GM21367 (cell line): ENCODE measurements at regions not wholly inside any gene's neighbourhood (a gene's known extent, or its start where the extent isn't known, plus 50 kb on each side); places are given as distances from the start of the nearest gene placed in this dataset.
"Not testable (repeated sequence)": the region's sequence is repeated elsewhere in the genome, so short reads cannot be mapped to it uniquely, and the experiment has no call there.

Experiments
- ATAC-seq: cut with Tn5 transposase; IDR thresholded peaks from one replicate; pipeline ENCODE4 v1.9.1; 2021; ENCODE audit not compliant: unreplicated experiment

DNA sequence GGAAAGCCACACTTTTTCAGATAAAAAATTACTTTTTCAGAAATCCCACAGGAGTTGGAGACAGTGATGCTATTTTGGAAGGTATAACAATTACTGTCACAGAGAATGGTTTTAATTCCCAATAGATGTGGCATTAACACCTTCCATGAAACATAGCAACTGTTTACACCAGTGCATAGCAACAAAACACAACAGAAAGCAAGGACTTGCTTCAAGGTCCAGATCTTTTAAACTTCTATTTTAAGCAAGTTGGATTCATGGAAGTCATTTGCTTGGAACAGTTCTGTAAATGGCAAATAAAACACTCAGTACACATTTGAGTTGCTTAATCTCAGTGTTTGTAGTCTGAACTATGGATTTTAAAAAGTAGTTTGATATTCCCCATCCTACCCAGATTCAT lies 385.9 kb upstream of the SPRY2 start:
- ATAC-seq, result no peak

DNA sequence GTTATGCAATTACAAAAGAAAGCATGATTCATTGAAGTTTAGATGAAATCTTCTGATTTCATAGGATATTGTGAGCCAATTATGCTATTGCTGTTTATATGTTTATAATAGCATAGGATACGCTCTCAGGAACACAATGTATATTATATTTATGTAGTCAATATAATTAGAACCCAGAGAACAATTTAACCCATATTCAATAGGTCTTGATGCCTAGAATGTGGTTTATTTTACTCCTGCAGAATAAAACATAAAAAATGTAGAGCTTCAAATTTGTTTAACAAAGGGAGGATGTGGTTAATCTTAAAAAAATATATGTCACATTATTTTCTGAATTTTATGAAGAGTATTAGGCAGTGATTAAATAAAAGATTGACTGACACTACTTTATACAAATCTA lies 380.8 kb upstream of the SPRY2 start:
- no peak for ATAC-seq

DNA sequence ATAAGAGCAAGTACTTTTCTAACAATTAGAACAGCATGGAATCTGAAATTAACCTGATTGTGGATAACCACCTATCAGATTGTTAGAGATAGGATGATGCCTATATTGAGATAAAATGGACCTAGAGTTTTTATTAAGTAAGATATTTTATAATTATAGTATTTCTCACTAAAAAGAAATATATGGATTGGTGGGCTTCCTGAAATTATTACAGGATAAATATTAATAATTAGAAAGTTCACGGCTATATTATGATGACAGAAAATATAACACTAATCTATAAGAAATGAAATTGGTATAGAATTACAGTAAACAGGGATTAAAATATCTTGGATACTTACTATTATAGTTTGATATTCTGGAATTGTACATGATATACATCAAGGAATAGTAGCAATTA lies 378.0 kb upstream of the SPRY2 start:
- no peak for ATAC-seq

DNA sequence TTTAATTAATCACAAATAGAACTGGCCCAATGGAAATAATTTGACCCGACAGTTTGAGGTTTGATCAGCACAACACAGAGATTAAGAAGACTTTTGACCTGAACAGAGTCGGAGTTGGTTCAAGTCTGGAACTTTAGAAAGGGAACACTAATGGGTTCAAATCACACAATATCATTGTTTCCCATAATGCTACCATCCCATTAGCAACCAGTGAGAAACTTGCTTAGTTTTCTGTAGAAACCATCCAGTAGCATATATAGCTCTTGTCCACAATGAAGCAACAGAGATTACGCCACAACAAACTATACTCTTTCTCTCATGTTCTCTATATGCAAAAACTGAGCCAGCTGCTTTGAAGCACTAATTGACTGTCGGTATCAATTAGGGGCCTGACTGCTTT lies 376.9 kb upstream of the SPRY2 start:
- no peak for ATAC-seq

DNA sequence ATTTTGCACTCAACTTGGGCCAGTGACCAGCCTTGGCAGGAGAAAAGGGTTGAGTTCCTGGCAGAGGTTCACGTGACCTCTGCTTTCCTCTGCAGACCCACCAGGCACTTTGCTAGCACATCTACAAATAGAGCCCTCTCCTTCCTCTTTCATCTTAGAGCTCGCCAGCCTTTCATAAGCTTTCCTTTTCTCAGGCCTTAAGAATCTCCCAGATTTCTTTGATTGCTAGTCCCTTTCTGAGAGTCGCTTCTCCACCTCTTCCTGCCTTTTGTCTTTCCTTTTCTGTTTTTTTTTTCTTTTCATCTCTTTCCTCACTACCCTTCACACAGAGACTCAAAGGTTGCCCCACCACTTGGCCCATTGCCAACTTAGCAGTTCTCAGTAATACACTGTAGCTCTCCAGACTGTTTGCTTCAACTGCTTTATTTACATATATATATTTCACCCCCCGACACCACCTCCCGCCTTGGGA lies 375.7 kb upstream of the SPRY2 start:
- no peak for ATAC-seq

DNA sequence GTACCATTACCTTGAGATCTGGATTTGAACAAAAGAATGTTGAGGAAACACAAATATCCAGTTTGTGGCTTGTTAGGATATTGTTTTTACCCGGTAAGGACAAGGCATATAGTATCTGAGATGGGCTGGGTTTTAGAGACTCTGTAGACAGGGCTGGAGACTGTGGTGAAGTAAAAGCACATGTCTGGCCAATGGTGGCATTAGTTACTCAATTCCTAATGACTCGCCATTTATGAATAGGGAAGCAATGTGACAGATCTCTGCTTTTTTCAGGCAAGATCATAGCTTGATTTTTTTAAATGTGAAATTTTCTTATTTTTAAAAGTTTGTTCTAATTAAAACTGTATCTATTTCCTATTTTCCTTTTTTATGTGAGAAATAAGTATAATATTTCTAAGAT lies 371.1 kb upstream of the SPRY2 start:
- ATAC-seq, result no peak

DNA sequence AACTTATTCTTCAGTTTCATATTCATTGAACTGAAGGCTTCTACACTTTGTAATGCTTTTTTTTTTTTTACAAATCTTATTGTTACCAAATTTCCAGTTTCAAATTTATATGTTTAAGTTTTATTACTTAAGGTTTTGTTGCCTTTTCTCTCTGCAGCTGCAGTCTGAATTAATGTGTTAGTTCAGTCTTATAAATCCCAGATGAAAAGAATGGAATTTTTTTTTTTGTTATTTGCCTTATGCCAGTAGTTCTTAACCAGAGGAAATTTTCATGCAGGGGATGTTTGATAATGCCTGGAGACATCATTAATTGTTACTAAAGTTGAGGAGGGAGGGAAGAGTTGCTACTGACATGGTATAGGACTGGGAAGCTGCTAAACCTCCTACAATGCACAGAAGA lies 367.9 kb upstream of the SPRY2 start:
- no peak for ATAC-seq

DNA sequence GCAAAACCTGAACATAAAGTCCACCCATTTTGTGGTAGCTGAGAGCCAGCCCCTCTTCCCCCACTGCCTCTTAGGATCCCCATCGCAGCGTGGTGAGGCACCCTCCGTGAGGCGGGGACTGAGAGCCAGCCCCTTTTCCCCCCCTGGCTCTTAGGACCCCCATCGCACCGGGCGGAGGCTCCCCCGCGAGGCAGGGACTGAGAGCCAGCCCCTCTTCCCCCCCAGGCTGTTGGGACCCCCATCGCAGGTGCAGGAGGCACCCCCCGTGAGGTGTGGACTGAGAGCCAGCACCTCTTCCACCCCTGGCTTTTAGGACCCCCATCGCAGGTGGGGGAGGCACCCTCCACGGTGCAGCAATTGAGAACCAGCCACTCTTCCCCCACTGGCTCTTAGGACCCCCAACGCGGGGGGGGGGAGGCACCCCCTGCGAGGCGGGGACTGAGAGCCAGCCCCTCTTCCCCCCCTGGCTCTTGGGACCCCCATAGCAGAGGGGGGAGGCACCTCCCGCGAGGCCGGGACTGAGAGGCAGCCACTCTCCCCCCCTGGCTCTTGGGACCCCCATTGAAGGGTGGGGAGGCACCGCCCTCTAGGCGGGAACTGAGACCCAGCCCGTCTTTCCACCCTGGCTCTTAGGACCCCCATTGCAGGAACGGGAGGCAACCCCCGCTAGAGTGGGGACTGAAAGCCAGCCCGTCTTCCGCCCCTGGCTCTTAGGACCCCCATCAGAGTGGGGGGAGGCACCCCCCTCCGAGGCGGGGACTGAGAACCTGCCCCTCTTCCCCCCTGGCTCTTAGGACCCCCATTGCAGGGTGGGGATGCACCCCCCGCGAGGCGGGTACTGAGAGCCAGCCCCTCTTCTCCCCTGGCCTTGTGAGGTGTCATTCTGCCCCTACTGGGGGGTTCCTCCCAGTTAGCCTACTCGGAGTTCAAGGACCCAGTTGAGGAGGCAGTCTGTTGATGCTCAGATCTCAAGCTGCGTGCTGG lies 366.4 kb upstream of the SPRY2 start:
- no peak for ATAC-seq

DNA sequence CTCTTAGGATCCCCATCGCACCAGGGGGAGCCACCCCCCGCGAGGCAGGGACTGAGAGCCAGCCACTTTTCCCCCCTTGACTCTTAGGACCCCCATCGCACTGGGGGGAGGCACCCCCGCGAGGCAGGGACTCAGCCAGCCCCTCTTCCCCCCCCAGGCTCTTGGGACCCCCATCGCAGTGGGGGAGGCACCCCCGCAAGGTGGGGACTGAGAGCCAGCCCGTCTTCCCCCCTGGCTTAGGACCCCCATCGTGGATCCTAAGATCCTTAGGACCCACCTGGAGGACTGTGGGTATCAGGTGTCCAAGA lies 365.2 kb upstream of the SPRY2 start:
- no peak for ATAC-seq

DNA sequence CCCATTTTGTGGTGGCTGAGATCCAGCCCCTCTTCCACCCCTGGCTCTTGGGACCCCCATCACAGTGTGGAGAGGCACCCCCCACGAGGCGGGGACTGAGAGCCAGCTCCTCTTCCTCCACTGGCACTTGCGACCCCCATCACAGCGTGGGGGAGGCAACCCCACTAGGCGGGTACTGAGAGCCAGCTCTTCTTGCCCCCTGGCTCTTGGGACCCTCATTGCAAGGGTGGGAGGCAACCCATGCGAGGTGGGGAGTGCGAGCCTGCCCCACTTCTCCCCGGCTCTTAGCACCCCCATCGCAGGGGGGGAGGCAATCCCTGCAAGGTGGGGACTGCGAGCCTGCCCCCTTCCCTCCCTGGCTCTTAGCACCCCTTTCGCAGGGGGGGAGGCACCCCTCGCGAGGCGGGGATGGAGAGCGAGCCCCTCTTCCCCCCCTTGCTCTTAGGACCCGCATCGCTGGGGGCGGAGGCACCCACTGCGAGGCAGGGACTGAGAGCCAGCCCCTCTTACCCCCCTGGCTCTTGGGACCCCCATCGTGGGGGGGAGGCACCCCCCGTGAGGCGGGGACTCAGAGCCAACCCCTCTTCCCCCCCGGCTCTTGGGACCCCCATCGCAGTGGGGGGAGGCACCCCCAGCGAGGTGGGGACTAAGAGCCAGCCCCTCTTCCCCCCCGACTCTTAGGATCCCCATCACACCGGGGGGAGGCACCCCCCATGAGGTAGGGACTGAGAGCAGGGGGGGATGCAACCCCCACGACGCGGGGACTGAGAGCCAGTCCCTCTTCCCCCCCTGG lies 364.6 kb upstream of the SPRY2 start:
- ATAC-seq, result no peak

DNA sequence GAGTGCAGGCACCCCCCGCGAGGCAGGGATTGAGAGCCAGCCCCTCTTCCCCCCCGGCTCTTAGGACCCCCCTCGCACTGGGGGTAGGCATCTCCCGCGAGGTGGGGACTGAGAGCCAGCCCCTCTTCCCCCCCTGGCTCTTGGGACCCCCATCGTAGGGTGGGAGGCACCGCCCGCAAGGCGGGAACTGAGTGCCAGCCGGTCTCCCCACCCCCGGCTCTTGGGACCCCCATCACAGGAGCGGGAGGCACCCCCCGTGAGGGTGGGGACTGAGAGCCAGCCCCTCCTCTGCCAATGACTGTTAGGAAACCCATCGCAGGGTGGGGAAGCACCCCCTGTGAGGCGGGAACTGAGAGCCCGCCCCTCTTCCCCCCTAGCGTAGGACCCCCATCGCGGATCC lies 363.4 kb upstream of the SPRY2 start:
- ATAC-seq, result no peak

DNA sequence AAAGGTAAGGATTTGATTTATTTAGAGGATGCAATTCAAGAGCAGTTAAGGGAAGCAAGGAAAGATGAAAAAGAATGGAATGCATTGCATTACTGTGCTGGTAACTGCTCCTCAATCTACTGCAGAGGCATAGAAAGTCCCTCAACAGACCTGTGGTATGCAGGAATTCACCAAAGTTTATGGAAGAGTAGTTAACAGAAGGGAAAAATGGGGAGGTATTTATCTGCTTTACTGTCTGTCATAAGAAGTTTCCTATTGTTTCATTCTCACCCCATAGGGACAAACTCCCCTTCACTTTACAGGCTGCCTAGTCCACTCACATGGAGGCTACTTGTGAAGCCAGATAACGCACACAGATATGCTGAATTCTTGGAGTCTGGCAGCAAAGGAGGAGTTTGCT lies 354.9 kb upstream of the SPRY2 start:
- ATAC-seq, result no peak

DNA sequence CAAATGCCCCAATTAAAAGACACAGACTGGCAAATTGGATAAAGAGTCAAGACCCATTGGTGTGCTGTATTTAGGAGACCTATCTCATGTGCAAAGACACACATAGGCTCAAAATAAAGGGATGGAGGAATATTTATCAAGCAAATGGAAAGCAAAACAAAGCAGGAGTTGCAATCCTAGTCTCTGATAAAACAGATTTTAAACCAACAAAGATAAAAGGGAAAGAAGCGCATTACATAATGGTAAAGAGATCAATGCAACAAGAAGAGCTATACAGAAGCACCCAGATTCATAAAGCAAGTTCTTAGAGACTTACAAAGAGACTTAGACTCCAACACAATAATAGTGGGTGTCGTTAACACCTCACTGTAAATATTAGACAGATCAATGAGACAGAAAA lies 350.9 kb upstream of the SPRY2 start:
- ATAC-seq, result not testable (repeated sequence)

DNA sequence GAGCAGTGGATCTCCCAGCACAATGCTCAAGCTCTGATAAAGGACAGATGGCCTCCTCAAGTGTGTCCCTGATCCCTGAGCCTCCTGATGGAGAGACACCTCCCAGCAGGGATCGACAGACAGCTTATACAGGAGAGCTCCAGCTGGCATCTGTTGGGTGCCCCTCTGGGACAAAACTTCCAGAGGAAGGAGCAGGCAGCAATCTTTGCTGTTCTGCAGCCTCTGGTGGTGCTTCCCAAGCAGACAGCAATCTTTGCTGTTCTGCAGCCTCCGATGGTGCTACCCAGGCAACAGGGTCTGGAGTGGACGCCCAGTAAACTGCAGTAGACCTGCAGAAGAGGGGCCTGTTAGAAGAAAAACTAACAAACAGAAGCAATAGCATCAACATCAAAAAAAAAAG lies 349.3 kb upstream of the SPRY2 start:
- ATAC-seq, result no peak

DNA sequence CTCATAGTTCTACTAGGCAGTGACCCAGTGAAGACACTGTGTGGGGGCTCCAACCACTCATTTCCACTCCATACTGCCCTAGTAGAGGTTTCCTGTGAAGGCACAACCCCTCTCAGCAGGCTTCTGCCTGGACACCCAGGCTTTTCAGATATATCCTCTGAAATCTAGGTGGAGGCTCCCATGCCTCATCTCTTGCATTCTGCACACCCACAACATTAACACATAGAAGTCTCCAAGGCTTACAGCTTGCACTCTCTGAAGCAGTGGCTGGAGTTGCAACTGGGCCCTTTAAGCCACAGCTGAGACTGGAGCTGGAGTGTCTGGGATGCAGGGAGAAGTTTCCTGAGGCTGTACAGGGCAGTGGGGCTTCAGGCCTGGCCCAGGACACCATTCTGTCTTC lies 347.7 kb upstream of the SPRY2 start:
- no peak for ATAC-seq

DNA sequence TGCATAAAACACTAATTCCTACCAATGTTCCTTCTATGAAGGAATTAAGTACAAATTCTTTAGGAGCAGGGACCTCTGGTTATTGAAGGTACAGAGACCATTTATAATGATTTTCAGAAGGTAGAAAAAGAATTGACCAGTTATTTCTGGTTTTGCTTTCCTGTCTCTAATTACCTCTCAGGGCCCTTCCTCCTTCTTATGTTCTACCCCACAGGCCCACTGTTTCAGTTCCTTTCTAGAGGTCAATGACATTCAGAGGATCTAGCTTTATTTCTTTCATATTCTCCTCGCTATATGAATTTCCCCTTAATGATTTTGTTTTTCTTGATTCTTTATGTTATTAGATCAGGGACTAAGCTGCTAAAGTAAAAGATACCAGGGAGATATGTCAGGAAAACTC lies 345.0 kb upstream of the SPRY2 start:
- ATAC-seq, result no peak

DNA sequence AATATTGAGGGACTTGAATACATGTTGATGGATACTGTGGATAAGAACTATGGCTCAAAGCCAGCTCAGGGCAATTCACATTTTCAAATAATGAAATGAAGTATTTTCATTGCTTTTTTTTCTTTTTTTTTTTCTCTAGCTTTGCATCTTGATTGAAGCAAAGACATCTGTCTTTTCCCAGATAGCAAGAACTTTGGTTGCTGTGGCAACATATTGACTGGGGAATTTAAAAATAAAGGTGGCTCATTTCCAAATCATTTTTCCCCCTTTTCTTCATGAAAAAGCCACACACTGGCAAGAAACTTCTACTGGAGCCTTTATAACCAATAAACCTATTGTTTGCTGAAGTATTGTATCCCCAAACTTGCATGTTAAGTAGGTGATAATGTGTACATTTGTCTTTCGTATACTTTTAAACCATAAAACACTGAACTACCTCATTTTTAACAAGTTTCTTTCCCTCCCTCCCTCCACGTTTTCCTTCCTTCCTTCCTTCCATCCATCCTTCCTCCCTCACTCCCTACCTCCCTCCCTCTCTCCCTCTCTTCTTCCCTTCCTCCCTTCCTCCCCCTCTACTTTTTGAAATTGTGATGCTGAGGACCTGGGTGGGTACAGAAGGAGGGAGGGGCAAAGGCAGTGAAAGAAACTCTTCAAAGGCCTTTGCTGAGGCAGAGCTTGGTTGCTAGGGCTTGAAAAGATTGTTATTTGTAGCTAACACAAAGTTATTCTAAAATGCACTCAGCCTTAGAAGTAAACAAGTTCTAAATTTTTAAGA lies 343.5 kb upstream of the SPRY2 start:
- ATAC-seq, result no peak

DNA sequence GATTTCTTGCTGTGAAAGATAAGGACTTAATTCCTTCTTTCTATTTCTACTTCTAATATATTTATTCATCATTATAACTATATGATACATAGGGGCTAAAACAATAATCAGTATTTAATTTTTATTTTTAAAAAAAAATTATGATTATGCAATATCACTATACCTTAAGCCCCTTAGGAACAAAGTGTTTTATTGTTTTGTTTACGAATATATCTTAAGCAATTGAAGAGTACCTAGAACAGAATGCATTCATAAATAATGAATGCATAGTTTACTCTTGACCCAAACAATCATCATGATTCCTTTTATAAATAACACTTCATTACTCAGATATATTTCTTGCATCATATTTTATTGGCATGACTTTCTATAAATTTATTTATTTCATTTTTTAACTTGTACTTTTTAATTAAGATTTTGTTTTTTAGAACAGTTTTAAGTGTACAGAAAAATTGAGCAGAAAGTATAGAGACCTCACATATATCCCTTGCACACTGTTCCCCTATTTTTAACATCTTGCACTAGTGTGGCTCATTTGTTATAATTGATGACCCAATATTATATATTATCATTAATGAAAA lies 339.9 kb upstream of the SPRY2 start:
- ATAC-seq, result no peak

DNA sequence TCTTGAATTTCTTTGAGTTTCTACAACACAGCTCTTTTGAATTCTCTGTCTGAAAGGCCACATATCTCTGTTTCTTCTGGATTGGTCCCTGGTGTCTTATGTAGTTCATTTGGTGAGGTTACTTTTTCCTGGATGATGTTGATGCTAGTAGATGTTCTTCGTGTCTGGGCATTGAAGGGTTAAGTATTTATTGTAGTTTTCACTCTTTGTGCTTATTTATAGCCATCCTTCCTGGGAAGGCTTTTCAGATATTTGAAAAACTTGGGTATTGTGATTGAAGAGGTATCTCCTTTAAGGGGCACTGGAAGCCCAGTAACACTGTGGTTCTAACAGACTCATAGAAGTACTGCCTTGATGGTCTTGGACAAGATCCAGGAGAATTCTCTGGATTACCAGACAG lies 338.5 kb upstream of the SPRY2 start:
- no peak for ATAC-seq

DNA sequence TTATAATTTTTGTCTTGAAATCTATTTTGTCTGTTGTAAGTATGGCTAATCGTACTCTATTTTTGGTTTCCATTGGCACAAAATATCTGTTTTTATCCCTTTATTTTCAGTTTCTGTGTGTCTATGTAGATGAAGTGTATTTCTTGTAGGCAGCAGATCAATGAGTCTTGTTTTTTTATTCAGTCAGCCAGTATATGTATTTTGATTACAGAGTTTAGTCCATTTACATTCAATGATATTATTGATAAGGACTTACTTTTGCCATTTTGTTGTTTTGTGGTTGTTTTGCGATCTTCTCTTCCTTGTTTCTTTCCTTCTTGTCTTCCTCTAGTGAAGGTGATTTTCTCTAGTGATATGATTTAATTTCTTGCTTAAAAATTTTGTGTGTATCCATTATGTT lies 336.3 kb upstream of the SPRY2 start:
- ATAC-seq, result no peak

DNA sequence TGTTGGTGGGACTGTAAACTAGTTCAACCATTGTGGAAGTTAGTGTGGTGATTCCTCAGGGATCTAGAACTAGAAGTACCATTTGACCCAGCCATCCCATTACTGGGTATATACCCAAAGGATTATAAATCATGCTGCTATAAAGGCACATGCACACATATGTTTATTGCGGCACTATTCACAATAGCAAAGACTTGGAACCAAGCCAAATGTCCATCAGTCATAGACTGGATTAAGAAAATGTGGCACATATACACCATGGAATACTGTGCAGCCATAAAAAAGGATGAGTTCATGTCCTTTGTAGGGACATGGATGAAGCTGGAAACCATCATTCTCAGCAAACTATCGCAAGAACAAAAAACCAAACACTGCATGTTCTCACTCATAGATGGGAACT lies 334.5 kb upstream of the SPRY2 start:
- ATAC-seq, result not testable (repeated sequence)
